ENCODE measurements at regions not wholly inside any gene's neighbourhood (a gene's known extent, or its start where the extent isn't known, plus 50 kb on each side); places are given as distances from the start of the nearest gene placed in this dataset.
"Not testable (repeated sequence)": the region's sequence is repeated elsewhere in the genome, so short reads cannot be mapped to it uniquely, and the experiment has no call there.

DNA sequence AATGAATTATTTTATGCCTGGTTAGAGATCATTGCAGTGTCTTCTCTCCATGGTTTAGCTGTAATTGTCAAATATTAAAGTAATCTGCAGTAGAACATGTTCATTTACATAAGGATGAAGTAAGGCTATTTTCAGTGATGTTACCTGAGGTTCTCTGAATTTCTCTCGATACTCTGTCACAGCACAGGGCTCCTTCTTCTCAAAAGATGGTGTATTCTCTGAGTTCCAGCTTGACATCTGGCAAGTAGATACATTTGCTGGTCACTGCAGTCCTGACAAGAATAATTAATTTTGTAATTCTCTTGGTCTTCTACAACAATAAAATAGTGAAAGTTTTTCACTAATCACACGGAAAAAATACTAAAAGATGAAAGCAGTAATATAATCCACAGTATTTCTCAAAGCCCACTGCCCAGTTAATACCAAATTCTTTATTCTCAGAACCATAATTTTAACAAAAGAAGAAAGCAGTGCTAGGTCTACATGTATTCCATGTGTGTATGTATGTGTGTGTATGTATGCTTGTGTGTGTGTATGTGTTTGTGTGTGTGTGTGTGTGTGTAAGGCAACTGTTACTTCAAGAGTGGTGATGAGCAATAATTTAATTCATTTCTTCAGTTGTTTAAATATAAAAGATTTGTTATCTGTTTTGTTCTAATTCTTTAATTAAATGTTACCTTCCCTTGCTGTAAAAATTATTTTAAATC is 1165.5 kb upstream of the SLC39A10 start:
- DNase-seq, result peak in 1 of 5 donors; percentile 6

DNA sequence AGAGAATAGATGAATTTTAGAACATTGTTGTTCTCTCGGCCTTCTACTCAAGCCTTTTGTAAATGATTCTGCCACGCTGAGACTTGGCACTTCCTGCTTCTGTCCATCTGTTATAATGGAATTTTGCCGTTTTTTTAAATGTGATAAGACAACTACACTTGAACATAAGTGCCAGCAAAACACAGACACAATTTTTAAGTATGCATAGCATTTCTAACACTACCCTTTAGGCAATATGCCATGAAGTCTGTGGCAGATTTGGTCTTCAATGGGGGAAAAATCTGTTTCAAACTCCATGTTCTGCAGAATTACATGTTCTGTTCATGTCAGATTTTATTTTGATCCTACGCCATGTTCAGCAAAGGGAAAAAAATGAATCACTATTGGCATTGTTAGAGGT is 1170.7 kb upstream of the SLC39A10 start:
- no peak for DNase-seq

DNA sequence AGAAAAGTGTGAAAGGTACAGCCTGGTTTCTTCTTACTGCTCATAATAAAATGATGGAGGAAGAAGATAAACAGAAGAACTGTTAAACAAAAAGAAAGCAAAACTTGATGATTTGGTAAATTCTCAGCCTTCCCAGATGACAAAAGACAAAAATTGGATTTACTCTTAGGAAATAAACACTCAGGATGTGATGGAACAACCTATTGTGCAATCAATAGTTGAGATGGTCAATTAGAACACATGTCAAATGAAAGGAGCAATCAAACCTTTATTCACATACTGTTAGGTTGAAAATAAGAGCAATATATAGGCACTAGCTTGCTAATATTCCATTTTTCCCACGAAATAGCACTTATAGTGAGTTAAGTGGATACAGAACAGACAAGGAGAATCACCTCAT is 1174.0 kb upstream of the SLC39A10 start:
- DNase-seq, result no peak

DNA sequence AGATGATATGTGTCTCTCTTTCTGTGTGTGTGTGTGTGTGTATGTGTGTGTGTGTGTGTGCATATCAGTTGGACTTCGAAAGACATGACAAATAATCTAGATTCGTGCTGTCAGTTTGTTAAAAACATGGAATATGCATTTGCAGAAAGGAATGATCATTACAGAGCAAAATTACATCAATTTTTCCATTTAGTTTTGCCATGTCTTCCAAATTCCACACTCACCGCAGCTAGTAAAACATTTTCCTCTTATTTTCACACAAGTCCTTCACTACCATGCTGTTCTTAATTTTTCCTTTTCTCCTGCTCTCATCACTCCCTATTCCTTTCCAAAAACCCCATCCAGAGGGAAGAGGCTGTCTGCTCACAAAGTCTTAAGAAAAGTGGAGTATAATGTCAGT is 1191.4 kb upstream of the SLC39A10 start:
- no peak for DNase-seq

DNA sequence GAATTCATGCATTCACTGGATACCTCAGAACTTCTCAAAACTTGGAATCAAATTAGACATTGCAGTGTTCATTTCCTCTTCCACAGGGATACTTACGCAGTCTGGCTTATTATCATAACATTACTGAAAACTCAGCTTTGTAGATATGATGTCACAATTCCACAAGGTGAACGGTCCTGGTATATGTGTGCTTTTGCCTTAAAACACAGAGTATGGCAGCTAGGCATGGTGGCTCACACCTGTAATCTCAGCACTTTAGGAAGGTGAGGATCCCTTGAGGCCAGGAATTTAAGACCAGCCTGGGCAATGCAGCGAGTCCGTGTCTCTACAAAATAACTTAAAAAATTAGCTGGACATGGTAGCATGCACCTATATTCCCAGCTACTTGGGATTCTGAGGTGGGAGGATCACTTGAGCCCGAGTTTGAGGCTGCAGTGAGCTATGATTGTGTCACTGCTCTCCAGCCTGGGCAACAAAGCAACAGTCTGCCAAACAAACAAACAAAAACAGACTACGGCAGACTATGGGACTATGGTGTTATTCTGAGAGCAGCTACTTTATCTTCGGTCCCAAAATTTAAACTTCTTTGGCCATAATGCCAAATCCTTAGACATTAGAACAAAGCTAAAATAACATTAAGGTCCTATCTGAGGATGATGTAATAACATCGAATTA is 1191.9 kb upstream of the SLC39A10 start:
- peak in 1 of 5 donors; percentile 9 for DNase-seq

DNA sequence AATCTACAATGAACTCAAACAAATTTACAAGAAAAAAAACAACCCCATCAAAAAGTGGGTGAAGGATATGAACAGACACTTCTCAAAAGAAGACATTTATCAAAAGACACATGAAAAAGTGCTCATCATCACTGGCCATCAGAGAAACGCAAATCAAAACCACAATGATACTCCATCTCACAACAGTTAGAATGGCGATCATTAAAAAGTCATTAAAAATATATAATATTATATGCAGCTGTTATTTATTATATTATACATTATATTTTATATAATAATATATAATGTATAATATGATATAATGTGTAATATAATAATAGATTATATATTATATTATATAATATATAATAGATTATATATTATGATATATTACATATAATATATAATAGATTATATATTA is 1194.1 kb upstream of the SLC39A10 start:
- DNase-seq, result not testable (repeated sequence)

DNA sequence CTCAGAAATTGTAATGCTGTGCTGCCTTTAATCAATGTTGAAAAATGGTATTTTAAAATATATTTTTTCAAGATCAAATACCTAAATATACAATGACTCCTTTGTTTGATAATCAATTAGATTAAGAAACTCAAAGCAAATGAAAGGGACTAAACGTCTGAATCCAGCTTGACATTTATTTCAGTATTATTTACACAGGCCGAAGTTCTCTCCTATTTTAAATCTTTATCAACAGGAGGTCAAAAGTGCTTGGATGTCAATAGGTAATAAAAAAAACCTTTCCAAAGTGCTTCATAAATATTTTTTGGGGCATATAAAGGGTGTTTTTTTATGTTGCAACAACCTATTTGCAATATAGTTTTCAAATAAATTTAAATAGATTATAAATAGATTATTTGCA is 1201.7 kb upstream of the SLC39A10 start:
- DNase-seq, result no peak

DNA sequence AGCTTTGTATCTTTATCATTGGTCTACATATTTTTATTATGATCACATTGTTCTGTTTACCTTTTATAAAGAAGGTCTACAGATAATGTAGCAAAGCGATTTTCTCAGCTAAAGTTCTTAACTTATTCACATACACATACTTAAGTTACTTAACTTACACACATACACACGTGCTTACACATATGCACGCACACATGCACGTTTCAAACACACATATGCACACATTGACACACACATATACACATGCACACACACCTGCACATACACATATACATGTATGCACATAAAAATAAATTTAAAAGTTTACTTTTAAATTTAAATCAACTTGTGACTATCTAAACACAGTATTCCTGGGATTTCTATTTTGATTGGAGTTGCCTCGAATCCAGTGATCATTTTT is 1204.5 kb upstream of the SLC39A10 start:
- DNase-seq, result no peak

DNA sequence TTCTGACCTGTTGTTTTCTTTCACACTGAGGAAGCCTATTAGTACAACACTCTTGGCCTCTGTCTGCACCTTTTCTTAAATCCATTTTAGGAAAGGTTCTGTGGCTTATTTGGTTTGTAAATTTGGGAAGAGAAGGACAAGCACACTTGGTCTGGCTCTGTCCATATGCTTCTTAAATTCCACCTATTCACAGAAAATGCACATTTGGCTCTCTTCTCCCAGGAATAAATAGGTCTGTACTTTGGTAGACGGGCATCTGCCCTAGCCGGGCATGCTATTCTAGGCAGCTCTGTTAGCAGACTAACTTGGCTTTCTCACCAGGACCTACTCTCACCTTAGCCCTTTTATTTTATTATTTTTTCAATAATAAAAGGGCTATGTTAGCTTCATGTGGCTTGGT is 1211.8 kb upstream of the SLC39A10 start:
- no peak for DNase-seq

DNA sequence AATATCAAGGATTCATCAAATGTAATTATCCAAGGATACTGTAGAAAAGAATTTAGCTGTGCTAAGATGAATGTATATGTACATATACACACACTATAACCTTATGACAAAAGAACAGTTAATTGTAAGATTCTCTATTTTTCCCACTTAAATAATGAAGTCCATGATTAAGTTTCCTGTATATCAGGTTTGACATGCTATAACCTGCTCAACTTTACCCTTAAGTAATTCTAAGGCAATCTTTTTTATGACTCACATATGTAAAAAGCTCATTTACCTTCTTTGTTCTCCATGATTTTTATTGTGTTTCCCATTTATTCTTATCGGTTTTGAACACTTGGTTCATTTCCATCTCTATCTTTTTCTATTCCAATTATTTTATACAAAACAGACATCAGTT is 1213.1 kb upstream of the SLC39A10 start:
- DNase-seq, result no peak

DNA sequence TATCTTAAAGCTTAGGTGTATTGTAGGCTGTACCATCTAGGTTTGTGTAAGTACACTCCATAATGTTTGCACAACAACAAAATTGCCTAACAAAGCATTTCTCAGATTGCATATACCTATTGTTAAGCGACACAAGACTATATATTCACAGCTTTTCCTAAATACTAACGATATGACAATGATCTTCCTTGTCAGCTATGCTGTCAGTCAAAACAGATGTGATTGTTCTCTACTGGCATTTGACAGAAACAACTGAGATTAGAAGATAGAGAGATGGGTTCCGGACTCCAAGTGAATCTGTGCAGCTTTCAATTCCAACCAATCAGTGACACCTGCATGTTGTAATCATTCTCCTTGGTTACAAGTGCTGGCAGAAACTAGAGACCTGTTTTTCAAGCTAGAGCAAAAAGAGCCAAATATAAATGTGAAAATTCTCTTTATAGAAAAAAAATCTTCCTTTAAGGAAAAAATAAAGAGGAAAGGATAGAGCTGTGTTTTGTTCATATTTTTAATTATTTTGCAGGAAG is 1232.3 kb upstream of the SLC39A10 start:
- no peak for DNase-seq

DNA sequence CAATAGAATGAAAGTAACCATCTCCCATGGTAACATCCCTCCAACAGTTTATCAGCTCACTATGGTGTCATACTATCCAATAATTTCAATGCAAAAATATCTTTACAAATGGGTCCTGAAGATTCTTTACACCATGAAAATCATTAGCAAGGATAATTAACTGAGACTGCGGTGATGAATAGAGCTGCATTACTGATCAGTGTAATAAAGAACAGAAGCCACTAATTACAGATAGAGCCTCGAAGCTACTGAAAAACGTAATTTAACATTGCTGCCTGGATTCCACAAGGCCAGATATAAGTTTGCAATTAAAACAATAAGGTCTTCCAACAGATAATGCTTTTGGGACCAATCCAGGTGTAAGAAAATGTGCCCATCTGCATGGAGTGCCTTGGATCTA is 1245.8 kb upstream of the SLC39A10 start:
- no peak for DNase-seq

DNA sequence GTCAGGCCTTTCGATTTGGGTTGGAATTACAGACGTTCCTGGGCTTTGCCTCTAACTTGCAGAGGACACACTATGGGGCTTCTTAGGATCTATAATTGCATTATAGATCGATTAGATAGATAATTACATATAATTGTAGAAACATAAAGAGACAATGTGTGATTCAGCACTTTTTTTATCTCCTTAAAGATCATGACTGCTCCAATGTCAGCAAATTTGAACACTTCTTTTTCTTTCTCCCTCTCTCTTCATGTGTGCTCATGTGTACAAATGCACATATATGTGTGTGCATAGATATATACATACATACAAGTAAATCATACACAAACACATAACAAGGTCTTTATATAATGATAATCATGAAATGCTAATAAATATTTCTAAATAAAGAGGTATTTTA is 1261.2 kb upstream of the SLC39A10 start:
- no peak for DNase-seq

DNA sequence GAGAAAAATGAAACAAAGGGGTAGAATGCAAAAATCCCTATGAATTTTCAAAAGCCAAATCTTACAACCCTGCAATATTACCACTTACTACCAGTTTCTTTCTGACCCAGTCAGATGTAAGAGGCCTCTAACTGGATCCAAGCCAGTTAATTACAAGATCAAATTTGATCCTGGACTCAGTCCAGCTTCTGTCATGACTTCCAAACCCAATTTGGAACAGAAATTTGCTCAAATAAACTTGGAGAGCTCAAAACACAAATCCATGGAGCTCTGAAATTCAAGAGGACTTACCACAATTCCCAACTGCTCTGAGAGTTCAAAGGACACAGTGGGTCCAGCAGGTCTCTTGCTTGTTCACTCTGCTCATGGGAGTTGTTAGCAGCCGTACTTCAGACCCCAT is 1271.7 kb upstream of the SLC39A10 start:
- no peak for DNase-seq

DNA sequence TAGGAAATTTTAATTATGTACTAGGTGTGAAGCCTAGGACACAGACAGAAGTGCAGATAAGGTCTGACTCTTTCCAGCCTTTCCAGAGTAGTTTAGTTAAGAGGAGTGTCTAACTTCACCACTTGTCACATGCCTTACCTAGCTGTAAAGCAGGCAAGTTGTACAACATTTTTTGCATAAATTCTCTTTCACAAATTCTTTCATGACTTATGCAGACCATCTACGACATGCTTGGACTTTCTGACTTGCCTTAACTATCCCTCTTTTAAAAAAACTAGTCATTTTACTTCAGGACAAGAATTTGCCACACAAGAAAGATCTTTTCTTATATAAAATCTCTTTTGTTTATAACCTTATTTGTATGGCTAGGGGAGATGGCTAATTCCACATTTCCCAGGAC is 1273.6 kb upstream of the SLC39A10 start:
- DNase-seq, result no peak

DNA sequence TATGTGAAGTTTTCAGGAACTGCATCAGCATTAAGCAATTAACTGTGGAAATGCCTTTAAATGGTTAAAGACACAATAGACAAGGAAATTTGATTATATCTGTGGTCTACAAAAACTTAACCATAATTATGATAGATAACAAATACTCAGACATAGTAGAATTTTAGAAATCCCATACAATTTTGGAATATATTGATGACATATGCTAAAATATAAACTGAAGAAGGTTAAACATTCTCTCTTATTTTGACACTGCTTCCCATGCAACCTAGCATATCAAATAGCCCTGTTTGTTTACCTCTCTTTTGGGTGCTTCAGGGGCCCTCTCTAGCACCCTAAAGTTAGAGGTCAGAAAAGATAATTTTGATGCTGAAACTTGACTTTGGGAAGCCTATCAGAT is 1274.8 kb upstream of the SLC39A10 start:
- DNase-seq, result no peak

DNA sequence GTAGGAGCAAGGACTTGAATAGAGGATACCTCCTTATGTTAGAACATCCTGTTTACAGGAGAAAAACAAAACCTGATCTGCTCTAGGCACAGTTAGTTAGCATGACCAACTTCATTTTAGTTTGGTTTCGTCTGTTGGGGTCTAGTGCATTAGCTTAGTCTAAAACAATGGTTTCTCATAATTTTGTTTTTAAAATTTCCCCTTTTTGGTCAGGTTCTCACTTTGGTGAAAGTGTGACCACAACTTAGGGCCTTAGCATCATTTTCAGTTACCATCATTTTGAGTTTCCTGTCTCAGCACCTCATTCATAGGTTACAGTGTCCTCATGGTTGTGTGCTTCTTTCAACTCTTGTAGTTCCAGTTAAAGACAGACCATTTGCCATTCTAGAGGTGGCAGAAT is 1277.0 kb upstream of the SLC39A10 start:
- no peak for DNase-seq

DNA sequence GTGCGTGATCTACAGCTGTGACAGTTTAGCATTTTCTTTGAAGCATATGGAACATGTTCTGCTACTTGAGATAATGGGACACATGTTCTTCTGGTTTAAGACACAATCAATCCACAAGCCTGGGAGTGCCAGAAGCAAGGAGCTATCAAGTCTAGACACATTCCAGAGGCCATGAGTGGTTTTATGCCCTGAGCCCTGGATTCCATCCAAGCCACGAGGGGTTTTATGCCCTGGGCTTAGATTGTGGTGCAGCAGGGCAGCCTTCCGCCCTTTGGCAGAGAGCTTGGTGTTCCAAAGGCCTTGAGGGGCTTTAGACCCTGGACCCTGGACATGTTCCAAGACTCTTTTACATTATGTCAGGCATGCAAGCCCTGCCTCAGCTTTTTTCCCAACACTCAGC is 1289.6 kb upstream of the SLC39A10 start:
- not testable (repeated sequence) for DNase-seq

DNA sequence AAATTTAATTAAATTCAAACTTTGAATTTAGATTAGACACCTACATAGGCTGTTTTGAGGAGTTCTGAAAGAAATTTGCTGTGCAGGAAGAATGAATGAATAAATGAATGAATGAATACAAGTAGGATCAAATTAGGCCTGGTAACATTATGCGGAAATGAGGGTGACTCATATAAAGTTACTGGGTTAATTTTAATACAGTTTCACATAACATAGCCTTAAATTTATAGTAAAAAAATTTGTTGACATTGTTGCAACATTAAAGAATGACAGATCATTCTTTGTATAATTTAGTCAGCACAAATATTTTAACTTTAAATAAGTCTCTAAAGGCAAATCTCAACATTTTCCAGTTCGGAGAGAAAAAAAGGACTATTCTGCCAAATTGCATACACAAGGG is 1293.1 kb upstream of the SLC39A10 start:
- no peak for DNase-seq

DNA sequence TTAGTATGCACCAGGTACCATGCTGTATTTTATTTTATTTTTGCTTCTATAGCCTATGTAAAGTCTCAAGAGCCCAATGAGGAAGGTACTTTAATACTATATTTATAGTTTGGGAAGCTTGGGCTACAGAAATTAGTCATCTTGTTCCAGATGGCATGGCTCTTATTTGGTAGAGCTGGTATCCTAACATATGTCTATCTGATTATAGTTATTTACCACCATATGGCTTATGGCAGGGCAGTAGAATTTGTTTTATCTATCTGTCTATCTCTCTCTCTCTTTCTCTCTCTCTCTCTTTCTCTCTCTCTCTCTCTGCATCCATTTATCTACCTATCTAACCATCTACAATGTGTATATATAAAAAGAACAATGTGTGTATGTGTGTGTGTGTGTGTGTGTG is 1293.7 kb upstream of the SLC39A10 start:
- DNase-seq, result no peak

DNA sequence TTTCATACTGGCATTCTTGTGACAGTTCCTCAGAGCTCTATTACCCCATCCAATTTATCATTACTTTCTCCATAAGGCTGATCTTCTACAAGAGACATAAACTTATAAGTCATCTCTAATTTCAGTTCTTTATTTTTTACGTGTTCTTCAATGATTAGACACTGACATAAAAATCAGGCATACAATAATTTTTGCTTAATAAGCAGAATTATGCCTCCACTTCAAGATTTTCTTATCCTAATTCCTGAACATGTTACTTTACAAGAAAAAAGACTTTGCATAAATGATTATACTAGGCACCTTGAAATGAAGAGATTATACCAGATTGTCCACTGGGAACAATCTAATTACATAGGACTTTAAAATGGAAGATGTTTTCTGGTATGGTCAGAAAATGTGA is 1304.5 kb upstream of the SLC39A10 start:
- no peak for DNase-seq

DNA sequence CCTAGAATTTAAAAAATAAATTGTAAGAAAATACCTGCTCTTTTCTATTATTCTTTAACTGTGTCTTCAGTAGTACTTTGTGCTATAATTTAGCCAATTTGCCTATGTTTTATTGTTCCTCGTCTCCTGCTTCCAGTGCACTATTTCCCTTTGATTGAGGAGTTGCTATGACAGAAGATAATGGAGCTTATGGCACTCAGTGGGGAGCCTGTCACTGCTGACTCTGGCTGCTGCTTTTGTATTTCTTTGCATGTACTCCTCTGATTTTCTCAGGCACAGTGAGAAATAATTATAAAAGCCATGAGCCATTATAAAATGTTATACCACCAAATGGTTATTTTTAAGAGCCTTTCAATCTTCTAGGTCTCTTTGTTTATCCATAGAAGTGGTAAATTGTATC is 1310.8 kb upstream of the SLC39A10 start:
- DNase-seq, result no peak

DNA sequence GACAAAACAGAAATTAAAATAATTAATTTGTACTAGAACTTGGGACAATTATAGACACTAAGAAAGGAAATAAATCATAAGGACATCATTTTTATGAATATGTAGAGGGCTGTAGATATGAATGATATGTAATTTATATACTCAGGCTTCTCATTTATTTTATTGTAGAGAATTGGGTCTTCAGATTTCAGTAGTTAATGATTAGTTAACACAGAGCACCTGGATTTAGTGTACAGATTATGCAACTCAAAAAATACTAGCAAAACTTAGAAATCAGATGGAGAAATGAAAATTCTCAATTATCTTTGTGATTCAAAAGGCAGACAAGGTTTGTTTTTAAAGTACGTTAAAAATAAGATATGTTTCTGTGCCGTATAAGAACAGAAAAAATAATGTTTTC is 1311.7 kb upstream of the SLC39A10 start:
- no peak for DNase-seq

DNA sequence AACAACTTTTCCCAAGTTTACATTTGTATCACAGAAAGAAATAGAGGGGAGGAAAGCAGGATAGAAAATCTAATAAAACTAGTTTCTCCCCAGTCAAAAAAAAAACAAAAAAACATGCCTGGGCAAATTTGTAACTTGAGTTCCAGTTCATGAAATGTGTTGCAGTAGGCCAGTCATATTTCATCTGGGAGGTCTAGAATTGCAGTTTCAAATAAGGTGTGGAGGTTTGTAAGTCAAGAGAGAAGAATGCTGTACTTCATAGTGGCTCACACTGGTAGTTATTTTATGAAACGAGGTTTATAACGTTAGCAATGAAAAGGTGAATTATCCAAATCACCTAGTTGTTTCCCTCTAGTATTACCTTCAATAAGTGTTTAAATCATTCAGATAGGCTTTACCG is 1313.9 kb upstream of the SLC39A10 start:
- DNase-seq, result no peak
